GM12873 (cell line): ENCODE measurements at regions not wholly inside any gene's neighbourhood (a gene's known extent, or its start where the extent isn't known, plus 50 kb on each side); places are given as distances from the start of the nearest gene placed in this dataset.

Source experiments
- TF ChIP-seq, protein P1 (sequence below): IDR thresholded peaks from 2 replicates; pipeline ENCODE4 v1.5.1; 2012; ENCODE audit warnings: low read depth, mild to moderate bottlenecking, moderate library complexity, low read length, control low read depth; ENCODE audit not compliant: insufficient read depth; ENCODE audit errors: missing control alignments

- TF ChIP-seq, protein P1, sequence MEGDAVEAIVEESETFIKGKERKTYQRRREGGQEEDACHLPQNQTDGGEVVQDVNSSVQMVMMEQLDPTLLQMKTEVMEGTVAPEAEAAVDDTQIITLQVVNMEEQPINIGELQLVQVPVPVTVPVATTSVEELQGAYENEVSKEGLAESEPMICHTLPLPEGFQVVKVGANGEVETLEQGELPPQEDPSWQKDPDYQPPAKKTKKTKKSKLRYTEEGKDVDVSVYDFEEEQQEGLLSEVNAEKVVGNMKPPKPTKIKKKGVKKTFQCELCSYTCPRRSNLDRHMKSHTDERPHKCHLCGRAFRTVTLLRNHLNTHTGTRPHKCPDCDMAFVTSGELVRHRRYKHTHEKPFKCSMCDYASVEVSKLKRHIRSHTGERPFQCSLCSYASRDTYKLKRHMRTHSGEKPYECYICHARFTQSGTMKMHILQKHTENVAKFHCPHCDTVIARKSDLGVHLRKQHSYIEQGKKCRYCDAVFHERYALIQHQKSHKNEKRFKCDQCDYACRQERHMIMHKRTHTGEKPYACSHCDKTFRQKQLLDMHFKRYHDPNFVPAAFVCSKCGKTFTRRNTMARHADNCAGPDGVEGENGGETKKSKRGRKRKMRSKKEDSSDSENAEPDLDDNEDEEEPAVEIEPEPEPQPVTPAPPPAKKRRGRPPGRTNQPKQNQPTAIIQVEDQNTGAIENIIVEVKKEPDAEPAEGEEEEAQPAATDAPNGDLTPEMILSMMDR: peak; percentile 31
Observed at GRCh38 chr2:18690342-18690741, 101.0 kb upstream of the NT5C1B start.

GRCh38 chr2:18684206-18685038, 95.1 kb upstream of the NT5C1B start:
- TF ChIP-seq, protein P1: no peak

DNA sequence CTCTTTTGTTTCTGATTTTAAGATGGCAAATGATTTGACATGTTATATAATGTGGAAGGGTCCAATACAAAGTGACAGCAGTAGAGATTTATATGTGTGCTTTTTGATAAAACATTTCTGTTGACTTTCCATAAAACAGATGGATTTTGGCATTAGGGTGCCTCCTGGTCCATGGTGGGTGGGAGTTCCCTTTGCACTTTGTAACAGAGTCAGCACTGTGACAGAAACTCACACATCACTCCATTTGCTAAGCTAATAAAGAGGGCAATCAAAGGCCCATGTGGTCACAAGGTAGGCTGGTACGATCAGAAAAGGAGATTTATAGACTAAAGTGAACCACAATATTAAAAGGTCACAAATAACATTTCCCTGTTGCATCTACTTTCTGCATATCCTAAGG, 93.3 kb upstream of the NT5C1B start:
- TF ChIP-seq, protein P1: no peak

- TF ChIP-seq, protein P1: no peak
Observed at GRCh38 chr2:18677280-18677679, 87.9 kb upstream of the NT5C1B start.

GRCh38 chr2:18674309-18674708, 84.9 kb upstream of the NT5C1B start:
- TF ChIP-seq, protein P1: no peak

DNA sequence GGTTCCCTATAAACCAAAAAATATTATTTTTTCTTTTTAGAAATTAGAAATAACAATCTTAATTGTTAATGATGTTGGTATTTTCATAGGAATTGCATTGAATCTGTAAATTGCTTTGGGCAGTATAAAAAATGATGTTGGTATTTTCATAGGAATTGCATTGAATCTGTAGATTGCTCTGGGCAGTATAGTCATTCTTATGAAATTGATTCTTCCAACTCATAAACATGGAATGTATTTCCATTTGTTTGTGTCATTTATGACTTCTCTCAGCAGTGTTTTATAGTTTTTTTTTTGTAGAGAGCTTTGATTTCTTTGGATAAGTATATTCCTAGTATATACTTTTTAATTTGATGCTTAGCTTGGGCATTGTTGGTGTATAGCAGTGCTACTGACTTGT, 82.0 kb upstream of the NT5C1B start:
- TF ChIP-seq, protein P1: no peak

DNA sequence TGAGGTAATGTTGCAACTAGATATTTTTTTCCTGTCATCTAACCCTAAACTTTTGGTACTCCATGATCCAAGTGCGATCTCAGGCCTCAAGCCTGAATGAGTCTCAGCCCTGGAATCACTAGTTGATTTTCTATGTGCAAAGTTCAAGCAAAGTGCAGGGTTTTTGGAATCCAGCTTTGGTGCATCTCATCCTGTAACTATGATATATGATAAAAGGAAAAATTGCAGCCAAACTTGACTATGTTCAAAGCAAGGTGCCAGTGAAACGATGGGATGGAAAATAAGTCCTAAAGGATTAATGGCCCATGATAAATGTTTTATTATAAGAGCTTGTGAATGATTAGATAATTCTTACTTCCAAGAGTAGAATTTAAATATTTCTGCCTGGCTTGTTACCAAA, 78.9 kb upstream of the NT5C1B start:
- TF ChIP-seq, protein P1: no peak
